Testis (tissue), 2 donors: ENCODE measurements at regions not wholly inside any gene's neighbourhood (a gene's known extent, or its start where the extent isn't known, plus 50 kb on each side); places are given as distances from the start of the nearest gene placed in this dataset.
"Not testable (repeated sequence)": the region's sequence is repeated elsewhere in the genome, so short reads cannot be mapped to it uniquely, and the experiment has no call there.

ENCODE experiments used
- DNase-seq: peaks from one replicate; pipeline ENCODE4 v3.0.0-alpha.2; 2019
- H3K27ac ChIP-seq, 2 donors: fragments of 200-600 bp; sonication (generic); one replicate each; pipeline ENCODE4 v1.5.1; 2019
- H3K27me3 ChIP-seq: fragments of 200-600 bp; sonication (generic); one replicate; pipeline ENCODE4 v1.5.1; 2019
- H3K36me3 ChIP-seq: fragments of 200-600 bp; sonication (generic); one replicate; pipeline ENCODE4 v1.5.1; 2017; ENCODE audit warnings: low read depth; ENCODE audit errors: missing control alignments
- H3K4me1 ChIP-seq: fragments of 200-600 bp; sonication (generic); one replicate; pipeline ENCODE4 v1.5.1; 2019
- H3K4me3 ChIP-seq, 2 donors: fragments of 200-600 bp; sonication (generic); one replicate each; pipeline ENCODE4 v1.5.1; 2017 to 2019
- H3K9me3 ChIP-seq: fragments of 200-600 bp; sonication (generic); one replicate; pipeline ENCODE4 v1.5.1; 2017
- POLR2A ChIP-seq: fragments of 450-650 bp; IDR thresholded peaks from one replicate; pipeline ENCODE4 v1.6.1; 2017; ENCODE audit warnings: antibody characterized with exemption, mild to moderate bottlenecking, moderate library complexity
- WGBS, 2 donors: methylation state at CpG; one replicate each; pipeline ENCODE4 v1.1.5; 2018; 5-methylcytosine and 5-hydroxymethylcytosine counted together
- intact Hi-C: fragments of 100-400 bp; cut with DNase I; formaldehyde crosslinking; loops from one replicate; pipeline ENCODE4 v1.15.1; 2023; ENCODE audit warnings: low total_unique reads
- TF ChIP-seq, protein P1 (sequence below), 3 experiments: fragments of 450-650 bp in 2 of 3; fragments of 200-600 bp in 1 of 3; sonication (generic) in 1 of 3; IDR thresholded peaks; one replicate each; pipeline ENCODE4 v1.5.1; 2016 to 2019; ENCODE audit warnings: antibody characterized with exemption in 3 of 3, mild to moderate bottlenecking in 2 of 3, moderate library complexity in 1 of 3

DNA sequence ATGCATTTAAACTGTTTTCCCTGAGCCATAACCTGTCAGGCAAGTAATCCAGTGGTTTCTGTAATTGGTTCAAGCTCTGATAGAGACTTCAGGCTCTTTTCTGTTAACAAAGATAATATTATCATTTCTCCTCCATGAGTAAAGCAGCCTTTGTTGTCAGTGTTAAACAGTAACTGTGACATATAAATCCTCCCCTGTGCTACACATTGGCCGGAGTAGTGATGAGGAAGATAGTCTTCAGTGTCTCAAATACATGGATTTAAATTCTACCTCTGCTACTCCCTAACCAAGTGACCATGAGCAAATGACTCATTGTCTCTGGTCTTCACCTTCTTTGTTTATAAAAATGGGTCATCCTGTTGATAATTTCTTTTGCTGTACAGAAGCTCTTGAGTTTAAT, 615.5 kb upstream of the CHD1 start:
- no peak for DNase-seq
- no peak for TF ChIP-seq POLR2A
- TF ChIP-seq, protein P1, sequence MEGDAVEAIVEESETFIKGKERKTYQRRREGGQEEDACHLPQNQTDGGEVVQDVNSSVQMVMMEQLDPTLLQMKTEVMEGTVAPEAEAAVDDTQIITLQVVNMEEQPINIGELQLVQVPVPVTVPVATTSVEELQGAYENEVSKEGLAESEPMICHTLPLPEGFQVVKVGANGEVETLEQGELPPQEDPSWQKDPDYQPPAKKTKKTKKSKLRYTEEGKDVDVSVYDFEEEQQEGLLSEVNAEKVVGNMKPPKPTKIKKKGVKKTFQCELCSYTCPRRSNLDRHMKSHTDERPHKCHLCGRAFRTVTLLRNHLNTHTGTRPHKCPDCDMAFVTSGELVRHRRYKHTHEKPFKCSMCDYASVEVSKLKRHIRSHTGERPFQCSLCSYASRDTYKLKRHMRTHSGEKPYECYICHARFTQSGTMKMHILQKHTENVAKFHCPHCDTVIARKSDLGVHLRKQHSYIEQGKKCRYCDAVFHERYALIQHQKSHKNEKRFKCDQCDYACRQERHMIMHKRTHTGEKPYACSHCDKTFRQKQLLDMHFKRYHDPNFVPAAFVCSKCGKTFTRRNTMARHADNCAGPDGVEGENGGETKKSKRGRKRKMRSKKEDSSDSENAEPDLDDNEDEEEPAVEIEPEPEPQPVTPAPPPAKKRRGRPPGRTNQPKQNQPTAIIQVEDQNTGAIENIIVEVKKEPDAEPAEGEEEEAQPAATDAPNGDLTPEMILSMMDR (IDR thresholded peaks at IDR 0.05): no peak
- WGBS, 2 donors: 70 to 74% methylated on average over 1 of the region's 1 CpG
- Histone ChIP-seq H3K36me3 (no peaks in the 10 kb centered on the region), H3K27me3 (no peaks in the 10 kb centered on the region), H3K27ac (no peak overlapping the region), H3K4me1 (no peaks in the 10 kb centered on the region), H3K4me3 (no peak overlapping the region), H3K9me3 (no peaks in the 10 kb centered on the region)
- intact Hi-C loops: no loop called here

- Histone ChIP-seq H3K27me3 (no peaks in the 10 kb centered on the region), H3K4me1 (no peaks in the 10 kb centered on the region), H3K27ac (no peak overlapping the region), H3K36me3 (no peaks in the 10 kb centered on the region), H3K4me3 (no peak overlapping the region), H3K9me3 (no peaks in the 10 kb centered on the region)
- DNase-seq: no peak
- intact Hi-C loops: no loop called here
- TF ChIP-seq POLR2A: no peak
- TF ChIP-seq, protein P1 (IDR thresholded peaks at IDR 0.05): no peak
- 40 to 48% methylated on average over 4 of the region's 4 CpGs for WGBS, 2 donors
These were observed 615.0 kb upstream of the CHD1 start for GRCh38 chr5:99543841-99544240.

DNA sequence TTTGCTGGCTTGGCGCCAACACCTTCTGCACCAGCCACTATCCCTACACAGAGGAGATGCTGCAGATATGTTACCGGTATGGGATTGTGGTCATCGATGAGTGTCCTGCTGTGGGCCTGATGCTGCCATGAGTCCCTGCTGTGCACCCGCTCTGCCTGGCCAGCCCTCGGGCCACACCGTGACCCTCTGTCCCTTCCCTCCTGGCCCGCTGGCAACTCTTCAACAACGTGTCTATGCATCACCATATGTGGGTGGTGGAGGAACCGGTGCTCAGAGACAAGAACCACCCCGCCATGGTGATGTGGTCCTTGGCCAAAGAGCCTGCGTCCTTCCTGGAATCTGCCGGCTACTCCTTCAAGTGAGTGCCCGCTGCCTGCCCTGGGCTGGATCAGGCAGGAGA, 605.4 kb upstream of the CHD1 start:
- 86 to 100% methylated on average over 2 to 10 of the region's 13 CpGs for WGBS, 2 donors
- H3K4me3 ChIP-seq, H3K4me1 ChIP-seq, DNase-seq, H3K27me3 ChIP-seq, intact Hi-C loops, H3K27ac ChIP-seq, H3K9me3 ChIP-seq, H3K36me3 ChIP-seq: not testable (repeated sequence)

DNA sequence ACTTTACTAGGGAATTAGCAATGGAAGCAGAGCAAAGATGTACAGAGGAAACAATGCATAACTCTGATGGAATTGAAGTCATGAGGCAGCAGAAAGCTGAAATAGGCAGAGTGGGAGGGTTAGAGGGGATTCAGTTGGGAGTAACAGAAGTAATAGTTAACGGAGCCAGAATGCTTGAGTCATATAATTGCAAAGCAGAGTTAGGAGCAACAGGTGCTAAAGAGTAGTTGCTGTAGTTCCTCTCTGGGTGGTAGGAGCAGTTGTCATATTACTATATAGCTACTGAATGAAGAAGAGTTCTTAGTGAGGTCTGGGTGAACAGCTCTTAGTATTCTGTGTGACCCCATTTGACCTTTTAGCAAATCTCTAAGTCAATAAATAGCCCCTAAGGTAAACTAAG, 592.9 kb upstream of the CHD1 start:
- H3K27ac ChIP-seq, DNase-seq, H3K4me1 ChIP-seq, H3K9me3 ChIP-seq, H3K4me3 ChIP-seq, H3K36me3 ChIP-seq, H3K27me3 ChIP-seq, intact Hi-C loops: not testable (repeated sequence)
- WGBS, 2 donors: 53 to 93% methylated on average over 1 of the region's 1 CpG

- H3K4me1 ChIP-seq, intact Hi-C loops, H3K4me3 ChIP-seq, H3K27ac ChIP-seq, H3K36me3 ChIP-seq, H3K27me3 ChIP-seq, DNase-seq, H3K9me3 ChIP-seq: not testable (repeated sequence)
- 54 to 70% methylated on average over 4 to 6 of the region's 6 CpGs for WGBS, 2 donors
These were observed 587.2 kb upstream of the CHD1 start for GRCh38 chr5:99515864-99516490.

DNA sequence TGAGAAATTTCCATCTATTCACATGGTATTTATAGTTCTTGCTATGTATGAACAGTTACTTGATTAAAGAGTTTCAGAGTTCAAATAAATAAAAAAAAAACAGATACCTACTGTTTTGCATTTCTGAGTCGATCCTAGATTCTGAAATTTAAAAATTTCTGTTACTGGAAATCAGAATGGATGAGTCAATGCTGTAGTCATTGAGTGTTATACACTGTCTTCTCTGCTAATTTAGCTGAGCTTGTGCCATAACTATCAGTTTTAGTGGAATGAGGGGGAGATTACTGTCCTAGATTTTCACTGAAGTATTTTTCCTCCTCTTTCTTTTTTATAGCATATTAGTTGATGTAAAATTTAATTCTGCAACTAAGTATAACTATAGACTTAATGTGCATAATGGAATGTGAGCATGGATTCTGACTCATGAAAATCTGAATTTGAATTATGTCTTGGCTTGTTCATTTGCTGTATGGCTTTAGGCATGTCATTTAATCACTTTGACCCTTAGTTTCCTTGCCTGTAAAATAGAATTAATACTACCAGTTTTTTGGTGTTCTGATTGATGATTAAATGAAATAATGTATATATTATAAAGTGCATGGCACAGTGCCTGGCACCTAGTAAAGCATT, 581.5 kb upstream of the CHD1 start:
- H3K27ac ChIP-seq, H3K9me3 ChIP-seq, intact Hi-C loops, DNase-seq, H3K27me3 ChIP-seq, H3K4me1 ChIP-seq, H3K4me3 ChIP-seq, H3K36me3 ChIP-seq: not testable (repeated sequence)
- WGBS, 2 donors: 81 to 82% methylated on average over 1 of the region's 1 CpG

DNA sequence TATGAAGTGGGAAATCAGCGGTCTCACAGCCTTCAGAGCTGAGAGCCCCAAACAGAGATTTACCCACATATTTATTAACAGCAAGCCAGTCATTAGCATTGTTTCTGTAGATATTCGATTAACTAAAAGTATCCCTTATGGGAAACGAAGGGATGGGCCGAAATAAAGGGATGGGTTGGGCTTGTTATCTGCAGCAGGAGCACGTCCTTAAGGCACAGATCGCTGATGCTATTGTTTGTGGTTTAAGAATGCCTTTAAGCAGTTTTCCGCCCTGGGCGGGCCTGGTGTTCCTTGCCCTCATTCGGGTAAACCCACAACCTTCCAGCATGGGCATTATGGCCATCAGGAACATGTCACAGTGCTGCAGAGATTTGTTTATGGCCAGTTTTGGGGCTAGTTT, 580.3 kb upstream of the CHD1 start:
- H3K27me3 ChIP-seq, H3K27ac ChIP-seq, H3K36me3 ChIP-seq, H3K4me1 ChIP-seq, H3K9me3 ChIP-seq, intact Hi-C loops, DNase-seq, H3K4me3 ChIP-seq: not testable (repeated sequence)
- 83 to 96% methylated on average over 9 of the region's 9 CpGs for WGBS, 2 donors

GRCh38 chr5:99495456-99495855, 566.6 kb upstream of the CHD1 start:
- H3K9me3 ChIP-seq, DNase-seq, H3K4me1 ChIP-seq, H3K27ac ChIP-seq, H3K27me3 ChIP-seq, H3K4me3 ChIP-seq, intact Hi-C loops, H3K36me3 ChIP-seq: not testable (repeated sequence)
- WGBS, 2 donors: 90 to 93% methylated on average over 4 of the region's 4 CpGs

DNA sequence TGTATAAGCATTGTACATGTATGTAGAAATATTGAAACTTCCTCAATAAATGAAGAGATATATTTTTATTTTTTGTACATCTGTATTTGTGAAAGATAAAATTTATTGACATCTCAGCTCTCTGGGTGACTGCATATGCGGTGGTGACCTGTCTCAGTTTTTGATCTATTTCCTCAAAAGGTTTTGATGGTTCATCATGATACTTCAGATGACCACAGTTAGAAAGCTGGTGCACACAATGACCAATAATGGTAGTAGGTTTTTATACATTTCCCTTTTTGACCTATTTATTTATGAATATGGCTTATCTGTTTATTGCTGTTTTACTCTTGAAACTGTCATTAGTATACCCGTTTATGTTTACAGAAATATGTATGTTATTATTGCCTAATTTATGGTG, 549.6 kb upstream of the CHD1 start:
- H3K4me1 ChIP-seq, DNase-seq, H3K36me3 ChIP-seq, H3K9me3 ChIP-seq, H3K4me3 ChIP-seq, intact Hi-C loops, H3K27me3 ChIP-seq, H3K27ac ChIP-seq: not testable (repeated sequence)
- WGBS, 2 donors: 78 to 90% methylated on average over 2 of the region's 2 CpGs

GRCh38 chr5:99473328-99473727, 544.5 kb upstream of the CHD1 start:
- intact Hi-C loops, H3K36me3 ChIP-seq, H3K9me3 ChIP-seq, H3K4me3 ChIP-seq, H3K27ac ChIP-seq, H3K27me3 ChIP-seq, DNase-seq, H3K4me1 ChIP-seq: not testable (repeated sequence)
- 75 to 79% methylated on average over 3 to 4 of the region's 4 CpGs for WGBS, 2 donors
